ENCODE measurements at regions not wholly inside any gene's neighbourhood (a gene's known extent, or its start where the extent isn't known, plus 50 kb on each side); places are given as distances from the start of the nearest gene placed in this dataset.

DNA sequence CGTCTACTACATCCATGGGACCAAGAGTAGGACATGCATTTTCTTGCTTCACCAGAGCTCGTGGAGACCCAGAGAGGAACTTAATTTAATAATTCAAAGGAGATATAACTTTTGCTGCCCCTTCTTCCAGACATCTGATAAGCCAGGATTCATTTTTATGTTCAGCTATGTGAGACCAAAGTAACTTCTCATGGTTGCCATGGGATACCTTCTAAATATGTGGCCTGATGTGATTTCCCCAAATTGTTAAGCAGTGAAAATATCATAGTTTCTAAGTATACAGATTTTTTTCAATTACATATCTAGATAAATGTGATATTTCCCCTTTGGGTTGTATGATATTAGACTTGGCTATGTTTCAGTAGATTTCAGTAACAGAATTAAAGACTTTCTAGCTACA, 185.5 kb upstream of the FN1 start:
- H3K4me1 ChIP-seq (ENCODE audit: insufficient read depth, low read length), result peaks cover 12% of the 10 kb centered on the region
- intact Hi-C loops (cut with micrococcal nuclease), result no loop called here
- H2AFZ ChIP-seq (ENCODE audit: low read length), result no peak overlapping the region
- H3K9ac ChIP-seq (ENCODE audit: low read length), result no peak overlapping the region
- no peaks in the 10 kb centered on the region for H3K9me2 ChIP-seq (replicated peaks; ENCODE audit: low read length)
- H3K27ac ChIP-seq (ENCODE audit: low read length), result no peak overlapping the region
- no peaks in the 10 kb centered on the region for H3F3A ChIP-seq (ENCODE audit: low read length, unreplicated experiment)
- no peaks in the 10 kb centered on the region for H3K27me3 ChIP-seq (ENCODE audit: low read length)
- no TSS peak for BruUV-seq (replicated peaks)
- H3K36me3 ChIP-seq (ENCODE audit: low read depth, low read length), result no peaks in the 10 kb centered on the region
- DNase-seq (no peak), ATAC-seq (no peak)
- no peak overlapping the region for H3K4me3 ChIP-seq (ENCODE audit: low read length)
- no peaks in the 10 kb centered on the region for H3K79me2 ChIP-seq (ENCODE audit: low read length)
- CTCF ChIA-PET, result no interaction called here
- POLR2A ChIA-PET (ENCODE audit: unreplicated experiment), result no interaction called here
- no peak overlapping the region for H3K4me2 ChIP-seq (ENCODE audit: low read length)
- no peaks in the 10 kb centered on the region for H3K9me3 ChIP-seq (ENCODE audit: low read length)
- TF ChIP-seq, protein P1, sequence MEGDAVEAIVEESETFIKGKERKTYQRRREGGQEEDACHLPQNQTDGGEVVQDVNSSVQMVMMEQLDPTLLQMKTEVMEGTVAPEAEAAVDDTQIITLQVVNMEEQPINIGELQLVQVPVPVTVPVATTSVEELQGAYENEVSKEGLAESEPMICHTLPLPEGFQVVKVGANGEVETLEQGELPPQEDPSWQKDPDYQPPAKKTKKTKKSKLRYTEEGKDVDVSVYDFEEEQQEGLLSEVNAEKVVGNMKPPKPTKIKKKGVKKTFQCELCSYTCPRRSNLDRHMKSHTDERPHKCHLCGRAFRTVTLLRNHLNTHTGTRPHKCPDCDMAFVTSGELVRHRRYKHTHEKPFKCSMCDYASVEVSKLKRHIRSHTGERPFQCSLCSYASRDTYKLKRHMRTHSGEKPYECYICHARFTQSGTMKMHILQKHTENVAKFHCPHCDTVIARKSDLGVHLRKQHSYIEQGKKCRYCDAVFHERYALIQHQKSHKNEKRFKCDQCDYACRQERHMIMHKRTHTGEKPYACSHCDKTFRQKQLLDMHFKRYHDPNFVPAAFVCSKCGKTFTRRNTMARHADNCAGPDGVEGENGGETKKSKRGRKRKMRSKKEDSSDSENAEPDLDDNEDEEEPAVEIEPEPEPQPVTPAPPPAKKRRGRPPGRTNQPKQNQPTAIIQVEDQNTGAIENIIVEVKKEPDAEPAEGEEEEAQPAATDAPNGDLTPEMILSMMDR (conservative IDR thresholded peaks at IDR 0.05; ENCODE audit: low read depth, low read length), result no peak
- no peak for TF ChIP-seq EZH2 (IDR thresholded peaks at IDR 0.05; ENCODE audit: low read length, unreplicated experiment)
- no peak for TF ChIP-seq EZH2phosphoT487 (IDR thresholded peaks at IDR 0.05; ENCODE audit: borderline replicate concordance, low read length)
- no peaks in the 10 kb centered on the region for H4K20me1 ChIP-seq (ENCODE audit: low read length)

DNA sequence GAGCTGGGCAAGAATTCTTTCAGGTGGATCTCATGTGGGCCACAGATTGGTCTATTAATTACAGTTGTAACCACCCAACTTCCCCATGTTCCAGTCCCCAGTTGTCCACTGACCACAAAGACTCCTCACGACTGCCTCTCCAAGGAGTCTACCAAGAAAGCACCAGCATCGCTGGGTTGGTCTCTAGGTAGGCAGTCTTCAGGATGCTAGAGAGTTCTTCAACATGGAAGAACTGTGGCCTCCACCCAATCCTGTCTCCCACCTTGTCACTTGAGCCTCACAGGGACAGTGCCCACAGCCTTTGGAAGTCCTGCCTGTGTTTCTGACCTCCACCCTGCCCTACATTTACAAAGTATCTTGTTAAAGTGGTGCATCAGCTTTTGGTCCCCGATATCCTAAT, 184.7 kb upstream of the FN1 start:
- intact Hi-C loops (cut with micrococcal nuclease), result no loop called here
- POLR2A ChIA-PET (ENCODE audit: unreplicated experiment), result no interaction called here
- BruUV-seq (replicated peaks), result no TSS peak
- DNase-seq (no peak), ATAC-seq (no peak)
- Histone ChIP-seq H4K20me1 (ENCODE audit: low read length) (no peaks in the 10 kb centered on the region), H3F3A (ENCODE audit: low read length, unreplicated experiment) (no peaks in the 10 kb centered on the region), H3K4me2 (ENCODE audit: low read length) (no peak overlapping the region), H3K9me2 (replicated peaks; ENCODE audit: low read length) (no peaks in the 10 kb centered on the region), H3K4me1 (ENCODE audit: insufficient read depth, low read length) (peaks cover 12% of the 10 kb centered on the region), H3K9ac (ENCODE audit: low read length) (no peak overlapping the region), H3K27me3 (ENCODE audit: low read length) (no peaks in the 10 kb centered on the region), H3K79me2 (ENCODE audit: low read length) (no peaks in the 10 kb centered on the region), H3K27ac (ENCODE audit: low read length) (no peak overlapping the region), H2AFZ (ENCODE audit: low read length) (no peak overlapping the region), H3K4me3 (ENCODE audit: low read length) (no peak overlapping the region), H3K9me3 (ENCODE audit: low read length) (no peaks in the 10 kb centered on the region), H3K36me3 (ENCODE audit: low read depth, low read length) (no peaks in the 10 kb centered on the region)
- TF ChIP-seq, protein P1 (conservative IDR thresholded peaks at IDR 0.05; ENCODE audit: low read depth, low read length), result no peak
- TF ChIP-seq EZH2 (IDR thresholded peaks at IDR 0.05; ENCODE audit: low read length, unreplicated experiment) (no peak), EZH2phosphoT487 (IDR thresholded peaks at IDR 0.05; ENCODE audit: borderline replicate concordance, low read length) (no peak)
- CTCF ChIA-PET, result no interaction called here

- Histone ChIP-seq H3K4me3 (ENCODE audit: low read length) (no peak overlapping the region), H3K36me3 (ENCODE audit: low read depth, low read length) (no peaks in the 10 kb centered on the region), H4K20me1 (ENCODE audit: low read length) (no peaks in the 10 kb centered on the region), H3K27ac (ENCODE audit: low read length) (no peak overlapping the region), H3K79me2 (ENCODE audit: low read length) (no peaks in the 10 kb centered on the region), H3K4me1 (ENCODE audit: insufficient read depth, low read length) (peaks cover 12% of the 10 kb centered on the region), H3K9ac (ENCODE audit: low read length) (no peak overlapping the region), H3K4me2 (ENCODE audit: low read length) (no peak overlapping the region), H3K27me3 (ENCODE audit: low read length) (no peaks in the 10 kb centered on the region), H3K9me3 (ENCODE audit: low read length) (no peaks in the 10 kb centered on the region), H2AFZ (ENCODE audit: low read length) (no peak overlapping the region), H3K9me2 (replicated peaks; ENCODE audit: low read length) (no peaks in the 10 kb centered on the region), H3F3A (ENCODE audit: low read length, unreplicated experiment) (no peaks in the 10 kb centered on the region)
- POLR2A ChIA-PET (ENCODE audit: unreplicated experiment), result no interaction called here
- intact Hi-C loops (cut with micrococcal nuclease), result no loop called here
- BruUV-seq (replicated peaks), result no TSS peak
- DNase-seq (no peak), ATAC-seq (no peak)
- TF ChIP-seq EZH2phosphoT487 (IDR thresholded peaks at IDR 0.05; ENCODE audit: borderline replicate concordance, low read length) (no peak), EZH2 (IDR thresholded peaks at IDR 0.05; ENCODE audit: low read length, unreplicated experiment) (no peak)
- TF ChIP-seq, protein P1 (conservative IDR thresholded peaks at IDR 0.05; ENCODE audit: low read depth, low read length), result no peak
- CTCF ChIA-PET, result no interaction called here
Measured at GRCh38 chr2:215619989-215620388, 184.1 kb upstream of the FN1 start.
